ENCODE measurements at regions not wholly inside any gene's neighbourhood (a gene's known extent, or its start where the extent isn't known, plus 50 kb on each side); places are given as distances from the start of the nearest gene placed in this dataset.

- Histone ChIP-seq H3K27me3 (replicated peaks; ENCODE audit: control insufficient read depth, insufficient read depth, low read length) (no peaks in the 10 kb centered on the region), H3K36me3 (ENCODE audit: control insufficient read depth, insufficient read depth, low read length) (no peaks in the 10 kb centered on the region), H3K4me3 (replicated peaks; ENCODE audit: low read depth, low read length) (no peak overlapping the region)
- no peak for TF ChIP-seq CTCF (IDR thresholded peaks at IDR 0.05; ENCODE audit: insufficient read depth, low read length, poor library complexity, severe bottlenecking)
- DNase-seq (ENCODE audit: extremely low read depth, insufficient read length): no peak
Measured at GRCh38 chr10:107611115-107611514, 446.6 kb upstream of the SORCS1 start.

- Histone ChIP-seq H3K27me3 (replicated peaks; ENCODE audit: control insufficient read depth, insufficient read depth, low read length) (no peaks in the 10 kb centered on the region), H3K4me3 (replicated peaks; ENCODE audit: low read depth, low read length) (no peak overlapping the region), H3K36me3 (ENCODE audit: control insufficient read depth, insufficient read depth, low read length) (no peaks in the 10 kb centered on the region)
- TF ChIP-seq CTCF (IDR thresholded peaks at IDR 0.05; ENCODE audit: insufficient read depth, low read length, poor library complexity, severe bottlenecking): no peak
- DNase-seq (ENCODE audit: extremely low read depth, insufficient read length): no peak
Measured at GRCh38 chr10:107589081-107589480, 424.6 kb upstream of the SORCS1 start.

- Histone ChIP-seq H3K36me3 (ENCODE audit: control insufficient read depth, insufficient read depth, low read length) (no peaks in the 10 kb centered on the region), H3K27me3 (replicated peaks; ENCODE audit: control insufficient read depth, insufficient read depth, low read length) (no peaks in the 10 kb centered on the region), H3K4me3 (replicated peaks; ENCODE audit: low read depth, low read length) (no peak overlapping the region)
- no peak for DNase-seq (ENCODE audit: extremely low read depth, insufficient read length)
- no peak for TF ChIP-seq CTCF (IDR thresholded peaks at IDR 0.05; ENCODE audit: insufficient read depth, low read length, poor library complexity, severe bottlenecking)
Measured at GRCh38 chr10:107585630-107586029, 421.1 kb upstream of the SORCS1 start.

- TF ChIP-seq CTCF (IDR thresholded peaks at IDR 0.05; ENCODE audit: insufficient read depth, low read length, poor library complexity, severe bottlenecking): no peak
- Histone ChIP-seq H3K27me3 (replicated peaks; ENCODE audit: control insufficient read depth, insufficient read depth, low read length) (no peaks in the 10 kb centered on the region), H3K36me3 (ENCODE audit: control insufficient read depth, insufficient read depth, low read length) (no peaks in the 10 kb centered on the region), H3K4me3 (replicated peaks; ENCODE audit: low read depth, low read length) (no peak overlapping the region)
- no peak for DNase-seq (ENCODE audit: extremely low read depth, insufficient read length)
Measured at GRCh38 chr10:107583974-107584373, 419.5 kb upstream of the SORCS1 start.

- H3K27me3 ChIP-seq (replicated peaks; ENCODE audit: control insufficient read depth, insufficient read depth, low read length): no peaks in the 10 kb centered on the region
Measured at GRCh38 chr10:107579970-107580369, 415.5 kb upstream of the SORCS1 start.

More at GRCh38 chr10:107579970-107580369, 415.5 kb upstream of the SORCS1 start:
- no peak for DNase-seq (ENCODE audit: extremely low read depth, insufficient read length)
- Histone ChIP-seq H3K4me3 (replicated peaks; ENCODE audit: low read depth, low read length) (no peak overlapping the region), H3K36me3 (ENCODE audit: control insufficient read depth, insufficient read depth, low read length) (no peaks in the 10 kb centered on the region)
- no peak for TF ChIP-seq CTCF (IDR thresholded peaks at IDR 0.05; ENCODE audit: insufficient read depth, low read length, poor library complexity, severe bottlenecking)

All from GM06990 (cell line).